ENCODE measurements at regions not wholly inside any gene's neighbourhood (a gene's known extent, or its start where the extent isn't known, plus 50 kb on each side); places are given as distances from the start of the nearest gene placed in this dataset.

GRCh38 chr3:177826253-177826652, 629.0 kb upstream of the TBL1XR1 start:
- intact Hi-C loops (cut with DNase I; ENCODE audit: low total_unique reads): no loop called here
- Histone ChIP-seq H3K27me3 (no peaks in the 10 kb centered on the region), H3K4me3 (no peak overlapping the region), H3K9me3 (no peaks in the 10 kb centered on the region), H3K4me1 (peaks cover 7% of the 10 kb centered on the region), H3K36me3 (ENCODE audit: low read depth, missing control alignments) (no peaks in the 10 kb centered on the region), H3K27ac (no peak overlapping the region)
- DNase-seq: no peak
- WGBS, 2 donors: 79 to 97% methylated on average over 6 to 10 of the region's 10 CpGs
- no peak for TF ChIP-seq CTCF (IDR thresholded peaks at IDR 0.05)
- no peak for TF ChIP-seq POLR2A (IDR thresholded peaks at IDR 0.05)

- TF ChIP-seq POLR2A (IDR thresholded peaks at IDR 0.05): no peak
- TF ChIP-seq CTCF (IDR thresholded peaks at IDR 0.05): no peak
- DNase-seq: no peak
- H3K27ac ChIP-seq: no peak overlapping the region
- peaks cover 7% of the 10 kb centered on the region for H3K4me1 ChIP-seq
- no peaks in the 10 kb centered on the region for H3K9me3 ChIP-seq
- no peak overlapping the region for H3K4me3 ChIP-seq
- H3K27me3 ChIP-seq: no peaks in the 10 kb centered on the region
- intact Hi-C loops (cut with DNase I; ENCODE audit: low total_unique reads): no loop called here
- 90 to 93% methylated on average over 5 of the region's 5 CpGs for WGBS, 2 donors
- H3K36me3 ChIP-seq (ENCODE audit: low read depth, missing control alignments): no peaks in the 10 kb centered on the region
These were observed 630.4 kb upstream of the TBL1XR1 start for GRCh38 chr3:177827511-177828207.

- Histone ChIP-seq H3K36me3 (ENCODE audit: low read depth, missing control alignments) (no peaks in the 10 kb centered on the region), H3K4me3 (no peak overlapping the region), H3K9me3 (no peaks in the 10 kb centered on the region), H3K27me3 (no peaks in the 10 kb centered on the region), H3K27ac (no peak overlapping the region), H3K4me1 (peaks cover 7% of the 10 kb centered on the region)
- DNase-seq: no peak
- intact Hi-C loops (cut with DNase I; ENCODE audit: low total_unique reads): no loop called here
- WGBS, 2 donors: 88 to 100% methylated on average over 1 of the region's 1 CpG
- TF ChIP-seq POLR2A (IDR thresholded peaks at IDR 0.05): no peak
- no peak for TF ChIP-seq CTCF (IDR thresholded peaks at IDR 0.05)
These were observed 630.9 kb upstream of the TBL1XR1 start for GRCh38 chr3:177828208-177828565.

GRCh38 chr3:177830411-177830849, 633.1 kb upstream of the TBL1XR1 start:
- no peaks in the 10 kb centered on the region for H3K4me1 ChIP-seq
- H3K9me3 ChIP-seq: no peaks in the 10 kb centered on the region
- peak; percentile 49 for DNase-seq
- H3K27ac ChIP-seq: no peak overlapping the region
- TF ChIP-seq POLR2A (IDR thresholded peaks at IDR 0.05): no peak
- no peak for TF ChIP-seq CTCF (IDR thresholded peaks at IDR 0.05)
- WGBS, 2 donors: 52 to 56% methylated on average over 3 of the region's 3 CpGs
- H3K4me3 ChIP-seq: no peak overlapping the region
- H3K36me3 ChIP-seq (ENCODE audit: low read depth, missing control alignments): no peaks in the 10 kb centered on the region
- no peaks in the 10 kb centered on the region for H3K27me3 ChIP-seq
- intact Hi-C loops (cut with DNase I; ENCODE audit: low total_unique reads): no loop called here

- 92 to 95% methylated on average over 4 of the region's 4 CpGs for WGBS, 2 donors
These were observed 634.1 kb upstream of the TBL1XR1 start for GRCh38 chr3:177831361-177831760.

More at GRCh38 chr3:177831361-177831760, 634.1 kb upstream of the TBL1XR1 start:
- Histone ChIP-seq H3K9me3 (no peaks in the 10 kb centered on the region), H3K36me3 (ENCODE audit: low read depth, missing control alignments) (no peaks in the 10 kb centered on the region), H3K4me1 (no peaks in the 10 kb centered on the region), H3K27ac (no peak overlapping the region), H3K27me3 (no peaks in the 10 kb centered on the region), H3K4me3 (no peak overlapping the region)
- TF ChIP-seq CTCF (IDR thresholded peaks at IDR 0.05) (no peak), POLR2A (IDR thresholded peaks at IDR 0.05) (no peak)
- intact Hi-C loops (cut with DNase I; ENCODE audit: low total_unique reads): no loop called here
- no peak for DNase-seq

Data from testis (tissue), 2 donors.